NCI-H748 treated with DMSO at 0.1 percent for 48 hours (cell line): ENCODE measurements at regions not wholly inside any gene's neighbourhood (a gene's known extent, or its start where the extent isn't known, plus 50 kb on each side); places are given as distances from the start of the nearest gene placed in this dataset.

Experiments used
- DNase-seq: peaks from one replicate; lab custom pipeline; 2025; lab: John Stamatoyannopoulos, UW

- no peak for DNase-seq
These were observed 151.3 kb downstream of the GAS1 start for GRCh38 chr9:86795823-86796553.

GRCh38 chr9:86795047-86795442 is 152.3 kb downstream of the GAS1 start:
- DNase-seq: no peak

GRCh38 chr9:86794391-86795046 is 152.8 kb downstream of the GAS1 start:
- DNase-seq: no peak

- DNase-seq: no peak
These were observed 155.2 kb downstream of the GAS1 start for GRCh38 chr9:86792136-86792535.

DNA sequence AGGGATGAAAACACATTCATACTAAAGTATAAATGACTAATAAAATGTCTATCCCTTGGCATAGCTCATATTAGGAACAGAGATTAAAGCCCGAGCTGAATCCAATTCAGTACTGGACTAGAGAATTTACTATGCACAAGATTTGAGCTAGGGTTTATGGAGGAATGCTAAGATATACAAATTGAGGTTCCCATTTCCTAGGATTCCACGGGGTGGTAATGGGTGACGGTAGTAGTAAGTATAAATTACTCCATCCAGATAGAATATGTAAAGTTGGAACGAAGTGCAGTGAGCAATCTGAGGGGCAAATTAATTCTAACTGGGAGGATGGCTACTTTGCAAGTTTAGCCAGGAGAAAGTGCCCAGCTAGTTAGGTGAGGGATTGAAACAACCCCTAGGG is 156.5 kb downstream of the GAS1 start:
- DNase-seq: no peak

- no peak for DNase-seq
These were observed 158.8 kb downstream of the GAS1 start for GRCh38 chr9:86788456-86788855.

GRCh38 chr9:86783884-86784283 is 163.4 kb downstream of the GAS1 start:
- no peak for DNase-seq

DNA sequence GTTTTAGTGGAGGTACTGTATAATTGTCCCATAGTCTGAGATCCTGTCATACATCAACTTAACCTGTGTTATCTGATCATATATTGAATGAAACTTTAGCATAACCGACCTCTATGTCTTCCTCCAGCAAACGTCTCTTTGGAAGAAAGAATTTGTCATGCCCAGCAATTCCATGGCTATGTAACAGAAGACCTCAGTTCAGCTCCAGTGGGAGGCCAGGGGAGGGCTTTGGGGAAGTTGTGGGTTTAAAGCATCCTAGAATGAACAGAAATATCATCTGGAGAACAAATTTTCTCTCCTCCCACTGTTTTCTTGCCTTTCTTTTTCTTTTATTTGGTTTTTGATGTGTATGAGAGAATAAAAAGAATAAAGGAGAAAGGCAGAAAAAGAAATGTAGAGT is 164.5 kb downstream of the GAS1 start:
- DNase-seq: no peak

DNA sequence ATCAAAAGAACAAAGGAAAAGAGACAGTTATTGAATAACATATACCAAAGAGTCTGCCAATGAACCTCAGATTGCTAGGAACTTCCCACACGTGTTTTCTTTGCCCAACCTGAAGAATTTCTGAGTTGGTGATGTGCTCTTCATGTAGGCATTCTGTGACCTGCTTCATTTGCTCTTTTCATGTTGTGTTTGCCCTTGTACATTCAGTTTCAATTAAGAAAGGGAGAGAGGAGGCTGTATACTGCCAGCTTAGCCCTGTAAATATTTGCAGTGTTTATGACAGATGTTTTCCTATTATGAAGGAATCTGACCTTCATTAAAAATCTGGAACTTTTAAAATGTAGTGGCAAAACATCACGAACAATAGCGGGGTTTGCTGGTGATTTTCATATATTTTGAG is 168.5 kb downstream of the GAS1 start:
- DNase-seq: no peak

DNA sequence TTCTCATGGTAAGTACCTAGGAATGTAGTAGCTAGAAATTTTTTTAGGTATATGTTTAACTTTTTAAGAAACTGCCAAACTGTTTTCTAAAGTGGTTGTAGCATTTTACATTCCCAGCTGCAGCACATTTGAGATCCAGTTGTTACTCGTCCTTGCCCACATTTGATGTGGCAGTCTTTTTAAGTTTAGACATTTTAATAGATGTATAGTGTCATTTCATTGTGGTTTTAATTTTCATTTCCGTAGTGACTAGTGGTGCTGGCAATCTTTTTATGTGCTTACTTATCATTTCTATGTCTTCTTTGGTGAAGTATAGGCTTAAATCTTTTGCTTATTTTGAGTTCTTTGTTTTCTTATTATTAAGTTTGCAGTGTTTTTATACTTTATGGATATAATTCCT is 171.6 kb downstream of the GAS1 start:
- no peak for DNase-seq

DNA sequence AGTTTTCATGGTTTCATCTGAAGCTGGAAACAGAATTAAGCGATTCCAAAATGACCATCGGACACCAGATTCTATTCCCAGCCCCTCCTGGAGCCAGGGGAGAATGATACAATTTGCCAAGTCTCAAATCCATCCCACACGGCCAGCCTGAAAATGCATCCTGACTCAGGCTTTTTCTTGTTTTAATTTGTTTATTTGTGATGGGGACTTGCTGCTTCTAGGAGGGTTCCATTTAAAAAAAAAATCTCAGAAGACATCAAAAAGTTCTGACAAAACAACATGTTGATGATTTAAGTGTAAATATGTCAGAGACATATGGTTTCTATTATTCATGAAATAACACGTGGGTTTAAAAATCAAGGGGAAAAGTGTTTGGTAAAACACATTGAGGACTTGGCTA is 173.2 kb downstream of the GAS1 start:
- DNase-seq: no peak

- DNase-seq: no peak
These were observed 173.8 kb downstream of the GAS1 start for GRCh38 chr9:86773422-86773945.

DNA sequence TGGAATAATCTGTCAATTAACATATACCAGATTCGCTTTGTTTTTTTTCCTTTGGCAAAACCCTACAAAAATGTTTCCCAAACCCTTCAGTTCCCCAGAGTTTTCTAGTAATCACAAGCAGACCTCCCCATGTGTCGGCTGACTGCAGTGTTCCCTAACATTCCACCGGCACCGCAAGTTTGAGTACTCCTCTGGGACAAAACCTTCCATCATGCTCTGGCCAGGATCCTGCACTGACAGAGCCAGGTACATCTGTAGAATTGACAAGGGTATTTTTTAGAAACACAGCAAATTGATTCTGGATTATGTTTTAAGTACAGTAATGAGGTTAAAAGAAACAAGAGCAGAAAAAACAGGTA is 174.7 kb downstream of the GAS1 start:
- DNase-seq: no peak

DNA sequence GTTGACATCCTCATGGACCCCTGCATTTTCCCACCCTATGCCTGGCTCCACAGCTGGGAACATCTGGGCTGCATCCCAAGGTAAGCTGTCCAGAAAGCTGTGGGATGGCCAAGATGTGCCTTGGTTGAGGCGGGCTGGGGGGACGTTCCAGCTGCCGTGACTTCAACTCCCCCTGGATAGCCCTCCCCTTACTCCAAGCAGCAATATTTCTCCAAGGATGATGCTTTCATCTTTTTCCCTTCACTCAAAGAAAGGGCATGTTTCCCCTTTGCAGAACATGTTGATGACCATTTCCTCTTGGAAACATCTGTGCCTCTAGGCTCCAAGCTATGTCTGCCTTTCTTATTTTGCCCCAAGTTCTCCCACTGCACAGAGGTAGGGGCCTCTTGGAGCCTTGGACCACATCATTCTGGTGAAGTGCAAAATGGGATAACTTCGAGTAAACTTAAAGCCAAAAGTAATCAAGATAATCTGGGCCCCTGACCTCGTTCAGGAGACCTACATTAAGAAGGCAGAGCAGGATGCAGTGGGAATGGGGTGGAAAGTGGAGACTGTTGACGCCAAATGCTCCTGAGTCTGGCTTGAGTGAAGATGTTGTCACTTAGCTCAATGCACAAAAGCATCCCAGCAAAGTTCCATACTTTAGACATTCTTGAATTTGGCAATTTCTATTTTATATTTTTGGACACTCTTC is 175.2 kb downstream of the GAS1 start:
- DNase-seq: no peak

DNA sequence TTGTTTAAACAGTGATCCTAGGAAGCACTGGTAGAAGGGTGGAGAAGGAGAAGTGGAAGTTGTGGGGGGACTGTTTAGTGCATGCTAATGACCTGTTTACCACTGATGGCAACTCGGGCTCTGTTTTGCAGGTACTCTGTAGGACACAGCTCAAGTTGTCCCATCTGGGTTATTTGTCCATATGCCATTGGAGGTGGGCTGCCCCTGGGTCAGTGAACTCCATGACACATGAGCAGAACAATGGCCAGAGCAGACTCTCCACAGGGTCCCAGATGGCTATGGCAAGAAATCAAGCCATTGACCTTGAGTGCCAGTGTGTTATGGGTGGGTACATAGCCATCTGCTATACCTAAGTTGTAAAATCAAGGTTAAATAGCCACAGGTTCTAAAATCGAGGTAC is 175.9 kb downstream of the GAS1 start:
- DNase-seq: no peak

GRCh38 chr9:86768709-86769108 is 178.6 kb downstream of the GAS1 start:
- no peak for DNase-seq

DNA sequence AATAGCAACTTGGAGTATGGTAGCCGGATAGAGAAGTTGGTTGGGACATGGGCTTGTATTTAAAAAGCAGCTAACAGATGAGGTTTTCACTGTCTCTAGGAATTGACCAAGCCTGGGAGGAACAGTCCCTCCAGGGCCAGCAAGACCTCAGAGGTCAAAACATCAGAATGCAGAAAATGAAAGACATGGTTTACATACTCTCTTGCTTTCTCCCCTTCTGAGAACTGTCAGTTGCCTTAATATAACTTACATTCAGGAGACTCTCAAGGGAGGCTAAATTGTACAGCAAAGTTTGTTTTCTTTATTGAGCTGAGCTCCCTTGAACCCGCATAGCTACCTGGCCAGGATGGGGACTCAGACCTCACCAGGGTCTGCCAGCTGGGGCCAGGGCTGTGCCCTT is 179.3 kb downstream of the GAS1 start:
- no peak for DNase-seq

GRCh38 chr9:86767373-86767772 is 179.9 kb downstream of the GAS1 start:
- no peak for DNase-seq

GRCh38 chr9:86766912-86767311 is 180.4 kb downstream of the GAS1 start:
- no peak for DNase-seq

DNA sequence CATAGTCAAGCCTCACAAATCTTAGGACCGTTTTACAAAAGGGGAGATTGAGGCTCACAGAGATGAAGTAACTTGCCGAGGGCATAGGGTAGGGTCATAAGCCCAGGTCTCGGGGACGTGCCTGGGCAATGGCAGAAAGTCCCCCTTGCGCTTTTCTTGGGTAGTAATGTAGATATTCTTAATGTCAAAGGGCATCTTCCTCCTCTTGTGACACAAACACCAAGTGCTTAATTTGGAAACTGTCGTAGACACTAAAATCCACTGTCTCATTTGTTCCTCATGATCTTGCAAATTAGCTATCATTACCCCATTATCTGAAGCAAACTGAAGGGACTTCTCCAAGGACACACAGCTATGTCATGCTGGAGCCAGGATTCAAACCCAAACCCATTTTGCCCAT is 180.8 kb downstream of the GAS1 start:
- no peak for DNase-seq

DNA sequence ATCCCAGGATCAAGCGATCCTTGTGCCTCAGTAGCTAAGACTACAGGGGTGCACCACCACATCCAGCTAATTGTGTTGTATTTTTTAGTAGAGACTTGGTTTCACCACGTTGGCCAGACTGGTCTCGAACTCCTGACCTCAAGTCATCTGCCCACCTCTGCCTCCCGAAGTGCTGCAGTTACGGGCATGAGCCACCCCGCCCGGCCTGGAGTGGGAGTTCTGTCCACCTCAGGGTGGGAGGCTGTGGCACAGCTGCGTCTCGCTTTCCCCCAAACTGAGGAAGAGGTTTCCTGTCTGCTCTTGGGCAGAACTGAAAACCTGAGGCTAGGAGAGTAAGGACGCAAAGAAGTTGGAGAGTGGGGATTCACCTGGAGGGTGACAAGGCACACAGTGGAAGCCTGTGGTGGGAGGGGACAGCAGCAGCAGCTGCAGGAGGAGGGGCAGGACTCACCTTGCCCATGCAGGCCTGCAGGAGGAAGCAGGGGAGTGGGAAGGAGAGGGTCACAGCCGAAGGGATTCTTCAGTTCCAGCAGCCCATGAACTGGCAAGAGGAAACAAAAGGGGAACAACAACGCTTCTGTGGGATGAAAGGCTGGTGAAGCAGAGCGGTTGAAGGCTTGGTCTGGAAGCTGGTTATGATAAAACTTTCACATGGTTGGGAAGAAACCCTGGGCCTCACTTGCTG is 181.4 kb downstream of the GAS1 start:
- no peak for DNase-seq

- no peak for DNase-seq
These were observed 182.5 kb downstream of the GAS1 start for GRCh38 chr9:86764671-86765343.
